Gastrocnemius medialis (tissue), 4 donors: ENCODE measurements at regions not wholly inside any gene's neighbourhood (a gene's known extent, or its start where the extent isn't known, plus 50 kb on each side); places are given as distances from the start of the nearest gene placed in this dataset.

ENCODE experiments used
- CTCF ChIP-seq, 5 experiments: fragments of 450-650 bp in 3 of 5; fragments of 200-600 bp in 2 of 5; sonication (generic) in 2 of 5; IDR thresholded peaks in 4 of 5; conservative IDR thresholded peaks in 1 of 5; 1 replicate in 4 of 5; 2 replicates in 1 of 5; pipeline ENCODE4 v1.5.1; 2016 to 2019; ENCODE audit warnings: antibody characterized with exemption in 5 of 5, mild to moderate bottlenecking in 3 of 5, moderate library complexity in 3 of 5
- POLR2A ChIP-seq, 2 donors: fragments of 450-650 bp; IDR thresholded peaks; one replicate each; pipeline ENCODE4 v1.6.1; 2017; ENCODE audit warnings: antibody characterized with exemption in 2 of 2, mild to moderate bottlenecking in 2 of 2, moderate library complexity in 2 of 2

- TF ChIP-seq CTCF (IDR thresholded peaks at IDR 0.05 in 4 of 5, conservative IDR thresholded peaks at IDR 0.05 in 1 of 5) = no peak
- TF ChIP-seq POLR2A (IDR thresholded peaks at IDR 0.05) = no peak
These were observed 158.1 kb upstream of the ZNF521 start for GRCh38 chr18:25510096-25510495.
